ENCODE measurements at regions not wholly inside any gene's neighbourhood (a gene's known extent, or its start where the extent isn't known, plus 50 kb on each side); places are given as distances from the start of the nearest gene placed in this dataset.

DNA sequence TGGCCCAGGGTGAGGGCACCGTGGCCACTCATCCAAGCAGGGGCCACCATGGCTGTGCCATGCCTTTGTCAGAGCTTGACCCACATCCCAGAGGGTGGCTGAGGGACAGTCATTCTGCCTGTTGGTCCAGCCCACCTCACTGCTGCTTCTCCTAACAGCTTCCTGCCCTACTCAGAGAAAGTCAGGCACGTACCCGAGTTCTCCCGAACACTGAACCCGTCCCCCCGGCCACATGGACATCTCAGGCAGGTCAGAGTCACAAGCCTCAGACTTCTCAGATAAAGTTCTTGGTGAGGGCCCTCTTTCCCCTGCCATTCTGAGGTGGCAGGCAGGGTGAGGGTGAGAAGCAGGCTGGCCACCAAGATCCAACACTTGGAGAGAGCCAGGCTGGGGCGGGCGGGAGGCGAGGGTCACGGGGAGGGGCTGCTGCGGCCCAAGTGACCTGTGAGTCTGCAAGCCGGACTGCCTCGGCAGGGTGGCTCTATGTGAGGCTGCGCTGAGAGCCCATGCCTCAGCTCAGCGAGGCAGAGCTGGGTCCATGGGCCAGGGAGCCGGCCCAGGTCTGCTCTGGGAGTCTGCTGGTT lies 317.8 kb downstream of the TMEM121 start:
- no peak for TF ChIP-seq EZH2 (IDR thresholded peaks at IDR 0.05; ENCODE audit: low read length, missing control alignments)
- no peak for TF ChIP-seq CTCF (conservative IDR thresholded peaks at IDR 0.05 in 1 of 2, IDR thresholded peaks at IDR 0.05 in 1 of 2; ENCODE audit: low read depth in 1 of 2, low read length in 2 of 2)
